ENCODE measurements at regions not wholly inside any gene's neighbourhood (a gene's known extent, or its start where the extent isn't known, plus 50 kb on each side); places are given as distances from the start of the nearest gene placed in this dataset.

DNA sequence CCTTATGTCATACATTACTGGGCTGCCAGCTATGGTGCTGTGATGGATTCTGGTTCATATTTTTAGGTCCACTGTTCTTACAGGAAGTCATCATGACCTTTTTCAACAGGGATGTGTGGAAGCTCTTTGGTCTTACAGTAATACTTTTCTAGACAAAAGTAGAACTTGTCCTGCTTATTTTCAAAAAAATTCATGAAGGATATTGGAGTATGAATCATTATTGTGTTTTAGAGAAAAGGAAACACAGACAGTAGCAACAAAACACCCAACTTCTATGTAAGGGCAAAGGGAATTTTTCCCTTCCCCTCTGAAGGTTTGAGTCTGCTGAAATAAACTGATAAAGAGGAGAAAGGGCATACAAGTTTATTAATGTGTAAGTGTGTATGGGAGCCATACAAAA, 54.7 kb upstream of the FAM9C start:
- no peak for DNase-seq
- no peaks in the 10 kb centered on the region for H3K27me3 ChIP-seq
- no peak overlapping the region for H3K4me3 ChIP-seq
- no peak overlapping the region for H3K27ac ChIP-seq
- no peaks in the 10 kb centered on the region for H3K36me3 ChIP-seq
- no peaks in the 10 kb centered on the region for H3K9me3 ChIP-seq (replicated peaks)
- peaks cover 15% of the 10 kb centered on the region for H3K4me1 ChIP-seq

DNA sequence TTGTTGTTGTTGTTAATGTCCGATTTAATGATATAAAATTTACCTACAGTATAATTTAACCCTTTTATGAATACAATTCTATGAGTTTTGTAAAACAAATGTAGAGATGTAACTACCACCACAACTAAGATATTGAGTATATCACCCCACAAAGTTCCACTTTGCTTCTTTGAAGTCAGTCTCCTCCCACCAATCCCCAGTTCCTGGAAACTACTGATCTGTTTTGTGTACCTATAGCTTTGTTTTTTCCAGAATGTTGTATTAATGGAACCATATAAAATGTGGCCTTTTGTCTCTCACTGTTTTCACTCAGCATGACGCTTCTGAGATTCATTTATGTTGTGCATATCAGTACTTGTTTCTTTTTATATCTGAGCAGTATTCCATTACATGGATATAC, 52.3 kb upstream of the FAM9C start:
- Histone ChIP-seq H3K27me3 (no peaks in the 10 kb centered on the region), H3K4me1 (peaks cover 20% of the 10 kb centered on the region), H3K4me3 (no peak overlapping the region), H3K36me3 (no peaks in the 10 kb centered on the region), H3K9me3 (replicated peaks) (no peaks in the 10 kb centered on the region), H3K27ac (no peak overlapping the region)
- no peak for DNase-seq

DNA sequence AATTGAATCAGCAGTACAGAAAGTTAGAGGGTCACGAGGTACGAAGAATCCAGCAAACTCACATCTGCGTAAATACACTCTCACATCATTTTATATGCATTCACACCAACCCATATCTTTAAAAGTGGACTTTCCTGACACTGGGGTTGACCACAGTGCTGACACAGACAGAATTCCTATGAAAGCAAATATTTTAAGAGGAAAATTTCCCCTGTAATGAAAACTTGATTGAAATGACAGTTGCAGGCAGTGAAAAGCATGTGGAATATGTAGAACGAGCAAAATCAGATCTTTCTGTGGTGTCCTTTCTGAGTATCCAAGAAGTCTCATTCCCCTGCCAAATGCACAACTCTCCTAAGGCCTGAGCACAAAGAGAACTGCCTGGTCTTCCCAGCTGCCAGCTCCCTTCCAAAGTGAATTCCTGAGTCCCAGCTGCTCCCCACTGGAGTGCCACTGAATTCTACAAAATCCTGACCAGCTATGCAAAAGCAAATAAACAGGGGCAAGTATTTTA, 50.5 kb upstream of the FAM9C start:
- peaks cover 34% of the 10 kb centered on the region for H3K4me1 ChIP-seq
- peak overlapping the region; percentile 8 for H3K4me3 ChIP-seq
- H3K27ac ChIP-seq = peak overlapping the region; percentile 75
- H3K36me3 ChIP-seq = no peaks in the 10 kb centered on the region
- H3K27me3 ChIP-seq = no peaks in the 10 kb centered on the region
- peak; percentile 90 to 94 for DNase-seq
- H3K9me3 ChIP-seq (replicated peaks) = no peaks in the 10 kb centered on the region

DNA sequence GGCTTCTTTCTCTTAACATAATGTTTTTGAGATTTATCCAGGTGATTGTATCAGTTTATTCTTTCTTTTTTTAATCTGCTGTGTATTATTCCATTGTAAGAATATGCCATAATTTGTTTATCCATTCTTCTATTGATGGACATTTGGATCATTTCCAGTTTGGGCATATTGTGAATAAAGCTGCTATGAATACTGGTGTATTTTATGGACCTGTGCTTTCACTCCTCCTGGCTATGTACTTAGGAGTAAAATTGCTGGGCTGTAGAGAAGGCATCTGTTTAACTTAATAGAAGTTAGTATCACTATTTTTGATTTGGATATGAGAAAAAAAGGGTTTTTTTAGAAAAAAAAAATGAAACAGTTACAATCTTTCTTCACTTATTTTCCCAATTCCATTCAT, 50.0 kb upstream of the FAM9C start:
- H3K27ac ChIP-seq = peak overlapping the region; percentile 75

More for the DNA sequence above, 50.0 kb upstream of the FAM9C start:
- Histone ChIP-seq H3K36me3 (no peaks in the 10 kb centered on the region), H3K27me3 (no peaks in the 10 kb centered on the region), H3K9me3 (replicated peaks) (no peaks in the 10 kb centered on the region), H3K4me1 (peaks cover 35% of the 10 kb centered on the region), H3K4me3 (peak overlapping the region; percentile 8)
- DNase-seq = peak in 1 of 2 experiments; percentile 8

Data from SJCRH30 (cell line).